PC-3 (cell line): ENCODE measurements at regions not wholly inside any gene's neighbourhood (a gene's known extent, or its start where the extent isn't known, plus 50 kb on each side); places are given as distances from the start of the nearest gene placed in this dataset.

Source experiments
- CTCF ChIP-seq: fragments of 300-600 bp; sonication (generic); conservative IDR thresholded peaks from 2 replicates; pipeline ENCODE4 v1.5.1; 2017; ENCODE audit warnings: antibody characterized with exemption, low read depth, mild to moderate bottlenecking, low read length
- EZH2 ChIP-seq: fragments of 300-600 bp; sonication (generic); IDR thresholded peaks from one replicate; pipeline ENCODE4 v1.6.1; 2017; ENCODE audit warnings: antibody characterized with exemption, mild to moderate bottlenecking, low read length; ENCODE audit not compliant: unreplicated experiment

GRCh38 chr17:33896263-33896662 is 358.8 kb upstream of the CCL2 start:
- no peak for TF ChIP-seq CTCF
- TF ChIP-seq EZH2, result no peak
